Keratinocyte (primary cell): ENCODE measurements at regions not wholly inside any gene's neighbourhood (a gene's known extent, or its start where the extent isn't known, plus 50 kb on each side); places are given as distances from the start of the nearest gene placed in this dataset.

ENCODE experiments used
- DNase-seq: peaks from one replicate; pipeline ENCODE4 v3.0.0-alpha.2; 2011; ENCODE audit warnings: low read depth, missing footprints, low spot score
- FAIRE-seq: peaks from 2 replicates; lab custom pipeline; 2011; peaks lifted over from hg19 to GRCh38; lab: Jason Lieb, UNC
- H2AFZ ChIP-seq: 2 replicates; pipeline ENCODE4 v1.6.0; 2012; ENCODE audit warnings: low read length, control low read depth, inconsistent platforms; ENCODE audit not compliant: control insufficient read depth
- H3K27ac ChIP-seq: 2 replicates; pipeline ENCODE4 v1.5.1; 2011; ENCODE audit warnings: low read length; ENCODE audit not compliant: control insufficient read depth, insufficient read depth
- H3K27me3 ChIP-seq: 3 replicates; pipeline ENCODE4 v1.6.0; 2011; ENCODE audit warnings: low read length; ENCODE audit not compliant: control insufficient read depth, insufficient read depth; ENCODE audit errors: extremely low read depth
- H3K36me3 ChIP-seq, 2 experiments: 2 replicates in 1 of 2; 3 replicates in 1 of 2; pipeline ENCODE4 v1.5.1; 2011; ENCODE audit warnings: low read length in 2 of 2, mild to moderate bottlenecking in 1 of 2; ENCODE audit not compliant: control insufficient read depth in 2 of 2, insufficient read depth in 2 of 2; ENCODE audit errors: extremely low read depth in 1 of 2
- H3K4me1 ChIP-seq: 3 replicates; pipeline ENCODE4 v1.5.1; 2011; ENCODE audit warnings: low read length; ENCODE audit not compliant: control insufficient read depth, insufficient read depth; ENCODE audit errors: extremely low read depth
- H3K4me2 ChIP-seq: 3 replicates; pipeline ENCODE4 v1.6.0; 2011; ENCODE audit warnings: low read depth, low read length; ENCODE audit not compliant: control insufficient read depth, insufficient read depth; ENCODE audit errors: extremely low read depth
- H3K4me3 ChIP-seq, 3 experiments: fragments of 200-600 bp in 1 of 3; sonication (generic) in 1 of 3; 2 replicates in 2 of 3; 3 replicates in 1 of 3; pipeline ENCODE4 v1.5.1; 2011 to 2016; ENCODE audit warnings: low read length in 3 of 3, mild to moderate bottlenecking in 3 of 3, control low read depth in 2 of 3, inconsistent platforms in 1 of 3, low read depth in 1 of 3, mixed read lengths in 1 of 3, mixed run types in 1 of 3, moderate library complexity in 1 of 3; ENCODE audit not compliant: control insufficient read depth in 2 of 3, insufficient read depth in 2 of 3; ENCODE audit errors: extremely low read depth in 1 of 3
- H3K79me2 ChIP-seq: 2 replicates; pipeline ENCODE4 v1.6.0; 2012; ENCODE audit warnings: low read length; ENCODE audit not compliant: control insufficient read depth, insufficient read depth
- H3K9ac ChIP-seq: 3 replicates; pipeline ENCODE4 v1.6.0; 2011; ENCODE audit warnings: low read length; ENCODE audit not compliant: control insufficient read depth, insufficient read depth; ENCODE audit errors: extremely low read depth
- H3K9me1 ChIP-seq: 3 replicates; pipeline ENCODE4 v1.6.0; 2011; ENCODE audit warnings: low read length; ENCODE audit not compliant: control insufficient read depth, insufficient read depth; ENCODE audit errors: extremely low read depth
- H3K9me3 ChIP-seq: 2 replicates; pipeline ENCODE4 v1.5.1; 2012; ENCODE audit warnings: low read depth, low read length; ENCODE audit not compliant: control insufficient read depth
- H4K20me1 ChIP-seq: 3 replicates; pipeline ENCODE4 v1.6.0; 2011; ENCODE audit warnings: low read length; ENCODE audit not compliant: control insufficient read depth, insufficient read depth; ENCODE audit errors: extremely low read depth
- EZH2 ChIP-seq: IDR thresholded peaks from one replicate; pipeline ENCODE4 v1.6.1; 2012; ENCODE audit warnings: inconsistent platforms, mild to moderate bottlenecking, low read length, moderate library complexity
- dilution Hi-C: fragments of 300-500 bp; cut with MboI; formaldehyde crosslinking; loops from one replicate; pipeline ENCODE4 v1.7.0; 2020; ENCODE audit warnings: low sequenced_read_pairs; ENCODE audit not compliant: extremely low pct_ligation_motif_present
- TF ChIP-seq, protein P1 (sequence below), 3 experiments: IDR thresholded peaks in 1 of 3; conservative IDR thresholded peaks in 1 of 3; optimal IDR thresholded peaks in 1 of 3; 2 replicates in 2 of 3; 3 replicates in 1 of 3; pipeline versions ENCODE3 to v1.5.1; 2011; ENCODE audit warnings: low read length in 3 of 3, mild to moderate bottlenecking in 3 of 3, moderate library complexity in 2 of 3, control low read depth in 1 of 3, inconsistent platforms in 1 of 3; ENCODE audit not compliant: insufficient read depth in 2 of 3; ENCODE audit errors: extremely low read depth in 1 of 3

DNA sequence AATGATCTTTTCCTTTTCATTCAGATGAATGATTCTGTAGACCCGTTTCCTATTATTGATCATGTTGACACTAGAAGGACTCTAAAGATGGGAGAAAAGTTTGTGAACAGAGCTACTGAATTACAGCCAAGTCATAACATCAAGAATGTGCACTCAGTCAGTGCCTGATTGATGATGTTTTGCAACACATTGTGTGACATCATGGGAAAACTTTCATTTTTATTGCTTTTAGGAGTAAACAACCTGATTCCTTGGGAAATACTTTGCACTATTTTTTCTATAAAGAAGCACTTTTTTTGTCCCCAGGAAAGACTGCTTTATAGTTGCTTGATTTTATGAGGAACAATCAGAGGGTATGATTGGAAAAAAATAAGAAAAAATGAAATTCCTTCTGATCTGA lies 383.8 kb upstream of the JAG1 start:
- no peaks in the 10 kb centered on the region for H3K9me1 ChIP-seq
- H3K9me3 ChIP-seq: no peaks in the 10 kb centered on the region
- no peaks in the 10 kb centered on the region for H3K4me1 ChIP-seq
- no peak overlapping the region for H2AFZ ChIP-seq
- no peaks in the 10 kb centered on the region for H3K79me2 ChIP-seq
- H3K4me3 ChIP-seq: no peak overlapping the region
- TF ChIP-seq, protein P1, sequence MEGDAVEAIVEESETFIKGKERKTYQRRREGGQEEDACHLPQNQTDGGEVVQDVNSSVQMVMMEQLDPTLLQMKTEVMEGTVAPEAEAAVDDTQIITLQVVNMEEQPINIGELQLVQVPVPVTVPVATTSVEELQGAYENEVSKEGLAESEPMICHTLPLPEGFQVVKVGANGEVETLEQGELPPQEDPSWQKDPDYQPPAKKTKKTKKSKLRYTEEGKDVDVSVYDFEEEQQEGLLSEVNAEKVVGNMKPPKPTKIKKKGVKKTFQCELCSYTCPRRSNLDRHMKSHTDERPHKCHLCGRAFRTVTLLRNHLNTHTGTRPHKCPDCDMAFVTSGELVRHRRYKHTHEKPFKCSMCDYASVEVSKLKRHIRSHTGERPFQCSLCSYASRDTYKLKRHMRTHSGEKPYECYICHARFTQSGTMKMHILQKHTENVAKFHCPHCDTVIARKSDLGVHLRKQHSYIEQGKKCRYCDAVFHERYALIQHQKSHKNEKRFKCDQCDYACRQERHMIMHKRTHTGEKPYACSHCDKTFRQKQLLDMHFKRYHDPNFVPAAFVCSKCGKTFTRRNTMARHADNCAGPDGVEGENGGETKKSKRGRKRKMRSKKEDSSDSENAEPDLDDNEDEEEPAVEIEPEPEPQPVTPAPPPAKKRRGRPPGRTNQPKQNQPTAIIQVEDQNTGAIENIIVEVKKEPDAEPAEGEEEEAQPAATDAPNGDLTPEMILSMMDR (optimal IDR thresholded peaks at IDR 0.05 in 1 of 3, IDR thresholded peaks at IDR 0.05 in 1 of 3, conservative IDR thresholded peaks at IDR 0.05 in 1 of 3; ENCODE audit: extremely low read depth in 1 of 3, insufficient read depth in 2 of 3, low read length in 3 of 3): no peak
- no peak for TF ChIP-seq EZH2
- no peak overlapping the region for H3K4me2 ChIP-seq
- FAIRE-seq (no peak), DNase-seq (no peak)
- no peaks in the 10 kb centered on the region for H4K20me1 ChIP-seq
- H3K36me3 ChIP-seq: no peaks in the 10 kb centered on the region
- dilution Hi-C loops: no loop called here
- no peaks in the 10 kb centered on the region for H3K27me3 ChIP-seq
- H3K9ac ChIP-seq: no peak overlapping the region
- H3K27ac ChIP-seq: no peak overlapping the region

DNA sequence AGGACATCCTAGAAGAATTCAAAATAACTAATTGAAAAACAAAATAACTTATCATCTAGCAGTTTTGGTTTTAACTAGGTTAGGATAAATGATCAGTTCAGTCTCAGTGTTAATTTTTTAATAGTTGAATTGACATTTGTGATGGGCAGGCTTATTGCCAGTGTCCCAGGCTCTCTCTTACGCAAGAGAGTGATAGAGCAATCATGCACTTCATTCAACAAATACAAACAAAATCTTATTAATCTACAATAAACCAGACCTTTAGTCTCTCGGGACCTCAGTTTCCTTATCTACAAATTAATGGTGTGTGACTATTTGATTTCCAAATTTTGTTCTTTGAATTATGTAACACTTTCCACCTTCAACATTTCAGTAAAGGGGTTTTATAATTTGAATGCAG lies 385.9 kb upstream of the JAG1 start:
- Histone ChIP-seq H3K27me3 (no peaks in the 10 kb centered on the region), H3K9me1 (no peaks in the 10 kb centered on the region), H4K20me1 (no peaks in the 10 kb centered on the region), H2AFZ (no peak overlapping the region), H3K9me3 (no peaks in the 10 kb centered on the region), H3K4me3 (no peak overlapping the region), H3K27ac (no peak overlapping the region), H3K36me3 (no peaks in the 10 kb centered on the region), H3K9ac (no peak overlapping the region), H3K79me2 (no peaks in the 10 kb centered on the region), H3K4me1 (no peaks in the 10 kb centered on the region), H3K4me2 (no peak overlapping the region)
- FAIRE-seq (no peak), DNase-seq (no peak)
- TF ChIP-seq, protein P1 (optimal IDR thresholded peaks at IDR 0.05 in 1 of 3, IDR thresholded peaks at IDR 0.05 in 1 of 3, conservative IDR thresholded peaks at IDR 0.05 in 1 of 3; ENCODE audit: extremely low read depth in 1 of 3, insufficient read depth in 2 of 3, low read length in 3 of 3): no peak
- no peak for TF ChIP-seq EZH2
- dilution Hi-C loops: no loop called here
